WTC11 (cell line): ENCODE measurements at regions not wholly inside any gene's neighbourhood (a gene's known extent, or its start where the extent isn't known, plus 50 kb on each side); places are given as distances from the start of the nearest gene placed in this dataset.

Experiments
- ATAC-seq: fragments of 200-7000 bp; cut with Tn5 transposase; 2 replicates; pipeline ENCODE4 v1.10.0; 2021; ENCODE audit warnings: mild to moderate bottlenecking, moderate library complexity
- CTCF ChIA-PET: fragments of 300-600 bp; sonication (Branson Sonifier 250); formaldehyde crosslinking; loops from one replicate; lab custom pipeline; 2021; ENCODE audit warnings: antibody characterized with exemption; lab: Charles Lee
- POLR2A ChIA-PET: fragments of 350-600 bp; sonication (Branson Sonifier 250); formaldehyde crosslinking; loops from one replicate; lab custom pipeline; 2021; ENCODE audit warnings: antibody characterized with exemption; lab: Charles Lee
- DNase-seq: peaks from one replicate; pipeline ENCODE4 v3.0.0; 2021; ENCODE audit warnings: low spot score
- H3K27ac Mint-ChIP-seq: 2 replicates; pipeline ENCODE4 v1.8.0; 2021; ENCODE audit warnings: mixed read lengths
- H3K27me3 Mint-ChIP-seq: 2 replicates; pipeline ENCODE4 v1.8.0; 2021; ENCODE audit warnings: low read depth, mild to moderate bottlenecking, moderate library complexity, mixed read lengths
- H3K36me3 Mint-ChIP-seq: 2 replicates; pipeline ENCODE4 v1.8.0; 2021; ENCODE audit warnings: mixed read lengths
- H3K4me1 Mint-ChIP-seq: 2 replicates; pipeline ENCODE4 v1.8.0; 2022; ENCODE audit warnings: mixed read lengths
- H3K4me3 Mint-ChIP-seq: 2 replicates; pipeline ENCODE4 v1.8.0; 2021; ENCODE audit warnings: mild to moderate bottlenecking, moderate library complexity, mixed read lengths
- H3K9me3 Mint-ChIP-seq: 2 replicates; pipeline ENCODE4 v1.8.0; 2021; ENCODE audit warnings: mixed read lengths
- ARID4B ChIP-seq: sonication (generic); formaldehyde crosslinking; IDR thresholded peaks from 2 replicates; pipeline ENCODE4 v1.8.0; 2023; ENCODE audit warnings: missing genetic modification reagents, mild to moderate bottlenecking, borderline replicate concordance
- E2F5 ChIP-seq: sonication (generic); formaldehyde crosslinking; IDR thresholded peaks from 2 replicates; pipeline ENCODE4 v1.8.1; 2022; ENCODE audit warnings: mild to moderate bottlenecking, moderate library complexity, missing genetic modification reagents
- FOXP1 ChIP-seq: sonication (generic); formaldehyde crosslinking; IDR thresholded peaks from 2 replicates; pipeline ENCODE4 v1.8.0; 2022; ENCODE audit warnings: missing genetic modification reagents, mild to moderate bottlenecking, moderate library complexity, borderline replicate concordance
- GRHL2 ChIP-seq: fragments of 250-450 bp; sonication (Bioruptor Pico); IDR thresholded peaks from 2 replicates; pipeline ENCODE4 v1.8.0; 2022; ENCODE audit warnings: mild to moderate bottlenecking, moderate library complexity; ENCODE audit not compliant: insufficient replicate concordance, severe bottlenecking
- GTF2I ChIP-seq: fragments of 250-450 bp; sonication (Bioruptor Pico); conservative IDR thresholded peaks from 2 replicates; pipeline ENCODE4 v1.4.0; 2021; ENCODE audit warnings: mild to moderate bottlenecking
- HMGA2 ChIP-seq: fragments of 250-450 bp; sonication (Bioruptor Pico); IDR thresholded peaks from 2 replicates; pipeline ENCODE4 v1.4.0; 2021; ENCODE audit warnings: mild to moderate bottlenecking, moderate library complexity
- IRF1 ChIP-seq: sonication (generic); formaldehyde crosslinking; IDR thresholded peaks from 2 replicates; pipeline ENCODE4 v1.8.0; 2023; ENCODE audit warnings: missing genetic modification reagents
- MXD4 ChIP-seq: fragments of 250-450 bp; sonication (Bioruptor Pico); IDR thresholded peaks from 2 replicates; pipeline ENCODE4 v1.8.0; 2021; ENCODE audit warnings: mild to moderate bottlenecking, moderate library complexity, borderline replicate concordance
- MYBL2 ChIP-seq: sonication (generic); formaldehyde crosslinking; IDR thresholded peaks from 2 replicates; pipeline ENCODE4 v1.8.1; 2023; ENCODE audit warnings: mild to moderate bottlenecking, moderate library complexity, missing genetic modification reagents
- NFYB ChIP-seq: sonication (generic); formaldehyde crosslinking; conservative IDR thresholded peaks from 2 replicates; pipeline ENCODE4 v1.8.0; 2022; ENCODE audit warnings: low read depth, missing genetic modification reagents
- RELA ChIP-seq: sonication (generic); formaldehyde crosslinking; IDR thresholded peaks from 2 replicates; pipeline ENCODE4 v1.8.1; 2022; ENCODE audit warnings: missing genetic modification reagents, mild to moderate bottlenecking, borderline replicate concordance
- RORB ChIP-seq: fragments of 250-450 bp; sonication (Bioruptor Pico); IDR thresholded peaks from 2 replicates; pipeline ENCODE4 v1.9.0; 2021; ENCODE audit warnings: mild to moderate bottlenecking
- SMAD3 ChIP-seq: sonication (generic); formaldehyde crosslinking; IDR thresholded peaks from 2 replicates; pipeline ENCODE4 v1.8.0; 2022; ENCODE audit warnings: missing genetic modification reagents, mild to moderate bottlenecking, borderline replicate concordance
- TF ChIP-seq, protein P1 (sequence below): sonication (generic); formaldehyde crosslinking; IDR thresholded peaks from 2 replicates; pipeline ENCODE4 v1.8.1; 2022; ENCODE audit warnings: low read depth, mild to moderate bottlenecking, moderate library complexity, missing genetic modification reagents, borderline replicate concordance
- TF ChIP-seq, protein P2 (sequence below): sonication (generic); formaldehyde crosslinking; conservative IDR thresholded peaks from 2 replicates; pipeline ENCODE4 v1.8.1; 2022; ENCODE audit warnings: mild to moderate bottlenecking, missing genetic modification reagents
- TF ChIP-seq, protein P3 (sequence below): sonication (generic); formaldehyde crosslinking; IDR thresholded peaks from 2 replicates; pipeline ENCODE4 v1.8.0; 2022; ENCODE audit warnings: missing genetic modification reagents

DNA sequence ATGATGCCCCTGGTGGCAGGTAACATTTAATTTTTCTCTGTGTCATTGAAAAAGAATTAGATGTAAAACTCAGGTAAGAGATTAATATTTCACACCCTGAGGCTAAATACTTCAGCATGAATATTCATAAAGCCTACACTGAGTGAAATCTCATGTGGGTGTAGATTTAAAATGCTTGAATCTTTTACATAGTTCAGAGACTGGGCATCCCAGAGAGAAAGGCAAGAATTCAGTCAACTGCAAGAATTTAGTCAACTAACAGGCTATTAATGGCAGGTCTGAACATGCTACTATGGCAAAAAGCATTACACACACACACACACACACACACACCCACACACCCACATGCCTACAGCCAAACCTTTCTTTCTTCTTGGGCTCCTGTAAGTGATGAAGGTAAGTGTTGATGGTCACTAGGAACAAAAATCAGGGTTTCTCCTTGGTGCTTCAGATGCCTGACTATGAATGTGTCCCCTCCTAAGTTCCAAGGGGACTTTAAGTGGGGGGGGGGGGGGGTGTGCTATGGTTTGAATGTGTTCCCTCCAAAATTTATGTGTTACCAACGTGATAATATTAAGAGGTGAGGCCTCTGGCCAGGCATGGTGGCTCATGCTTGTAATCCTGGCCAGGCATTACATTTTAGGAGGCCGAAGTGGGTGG lies 63.7 kb upstream of the PSMD7 start:
- ATAC-seq (no peak), DNase-seq (no peak)
- H3K36me3 Mint-ChIP-seq: no peaks in the 10 kb centered on the region
- ChIA-PET POLR2A (no interaction called here), CTCF (interaction anchor here (0.5 to 1.4 kb wide), 9 partner anchors 8 to 1298 kb away, joined by 3 to 5 read pairs (median 3); no protein-coding TSS in a partner anchor)
- no peak overlapping the region for H3K4me3 Mint-ChIP-seq
- H3K4me1 Mint-ChIP-seq: 0 out of 2 replicates have a peak, but pooled peaks cover 4% of the 10 kb centered on the region
- H3K27me3 Mint-ChIP-seq: no peaks in the 10 kb centered on the region
- no peaks in the 10 kb centered on the region for H3K9me3 Mint-ChIP-seq
- H3K27ac Mint-ChIP-seq: no peak overlapping the region
- TF ChIP-seq MXD4 (CRISPR knock-in tag) (no peak), GTF2I (no peak), GRHL2 (CRISPR knock-in tag) (no peak), SMAD3 (CRISPR knock-in tag) (no peak), IRF1 (CRISPR knock-in tag) (no peak), FOXP1 (CRISPR knock-in tag) (no peak), NFYB (no peak)

DNA sequence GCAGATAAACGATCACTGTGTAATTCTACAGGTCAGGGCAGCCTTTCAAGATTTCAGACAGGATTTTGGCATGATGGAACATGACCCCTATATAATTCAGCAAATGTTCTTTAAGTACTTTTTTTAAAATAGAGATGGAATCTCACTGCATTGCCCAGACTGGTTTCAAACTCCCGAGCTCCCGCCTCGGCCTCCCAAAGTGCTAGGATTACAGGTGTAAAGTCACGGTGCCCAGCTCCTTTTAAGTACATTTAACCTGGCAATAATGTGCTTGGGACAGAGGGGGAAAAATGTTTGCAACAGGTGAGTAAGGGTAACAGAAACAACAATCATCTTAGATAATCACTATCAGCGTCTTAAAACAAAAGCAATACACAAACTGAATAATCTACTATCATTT lies 66.5 kb upstream of the PSMD7 start:
- no peak for TF ChIP-seq IRF1 (CRISPR knock-in tag)
- no peak for TF ChIP-seq MYBL2 (CRISPR knock-in tag)
- CTCF ChIA-PET: interaction anchor here (0.6 to 0.7 kb wide), 2 partner anchors 79 to 122 kb away, joined by 3 read pairs; no protein-coding TSS in a partner anchor
- H3K9me3 Mint-ChIP-seq: no peaks in the 10 kb centered on the region

GRCh38 chr16:74226338-74226954 lies 70.2 kb upstream of the PSMD7 start:
- Mint-ChIP-seq H3K27ac (no peak overlapping the region), H3K36me3 (no peaks in the 10 kb centered on the region), H3K4me3 (peak overlapping the region; percentile 47), H3K4me1 (peaks cover 13% of the 10 kb centered on the region), H3K27me3 (no peaks in the 10 kb centered on the region), H3K9me3 (no peaks in the 10 kb centered on the region)
- POLR2A ChIA-PET: interaction anchor here (0.5 kb wide), 1 partner anchor 335 kb away, joined by 3 read pairs; no protein-coding TSS in a partner anchor
- ATAC-seq (peak; percentile 65), DNase-seq (no peak)
- CTCF ChIA-PET: interaction anchor here (0.6 to 1.9 kb wide), 42 partner anchors 10 to 780 kb away, joined by 3 to 34 read pairs (median 4); no protein-coding TSS in a partner anchor
- TF ChIP-seq HMGA2 (CRISPR knock-in tag): no peak
- TF ChIP-seq SMAD3 (CRISPR knock-in tag): no peak
- no peak for TF ChIP-seq MXD4 (CRISPR knock-in tag)
- TF ChIP-seq E2F5 (CRISPR knock-in tag): no peak
- no peak for TF ChIP-seq RORB (CRISPR knock-in tag)
- TF ChIP-seq ARID4B (CRISPR knock-in tag): no peak
- TF ChIP-seq, protein P1, sequence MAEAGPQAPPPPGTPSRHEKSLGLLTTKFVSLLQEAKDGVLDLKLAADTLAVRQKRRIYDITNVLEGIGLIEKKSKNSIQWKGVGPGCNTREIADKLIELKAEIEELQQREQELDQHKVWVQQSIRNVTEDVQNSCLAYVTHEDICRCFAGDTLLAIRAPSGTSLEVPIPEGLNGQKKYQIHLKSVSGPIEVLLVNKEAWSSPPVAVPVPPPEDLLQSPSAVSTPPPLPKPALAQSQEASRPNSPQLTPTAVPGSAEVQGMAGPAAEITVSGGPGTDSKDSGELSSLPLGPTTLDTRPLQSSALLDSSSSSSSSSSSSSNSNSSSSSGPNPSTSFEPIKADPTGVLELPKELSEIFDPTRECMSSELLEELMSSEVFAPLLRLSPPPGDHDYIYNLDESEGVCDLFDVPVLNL (CRISPR knock-in tag): no peak
- TF ChIP-seq GTF2I: no peak
- TF ChIP-seq, protein P2, sequence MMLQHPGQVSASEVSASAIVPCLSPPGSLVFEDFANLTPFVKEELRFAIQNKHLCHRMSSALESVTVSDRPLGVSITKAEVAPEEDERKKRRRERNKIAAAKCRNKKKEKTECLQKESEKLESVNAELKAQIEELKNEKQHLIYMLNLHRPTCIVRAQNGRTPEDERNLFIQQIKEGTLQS (CRISPR knock-in tag): no peak
- no peak for TF ChIP-seq RELA (CRISPR knock-in tag)
- TF ChIP-seq, protein P3, sequence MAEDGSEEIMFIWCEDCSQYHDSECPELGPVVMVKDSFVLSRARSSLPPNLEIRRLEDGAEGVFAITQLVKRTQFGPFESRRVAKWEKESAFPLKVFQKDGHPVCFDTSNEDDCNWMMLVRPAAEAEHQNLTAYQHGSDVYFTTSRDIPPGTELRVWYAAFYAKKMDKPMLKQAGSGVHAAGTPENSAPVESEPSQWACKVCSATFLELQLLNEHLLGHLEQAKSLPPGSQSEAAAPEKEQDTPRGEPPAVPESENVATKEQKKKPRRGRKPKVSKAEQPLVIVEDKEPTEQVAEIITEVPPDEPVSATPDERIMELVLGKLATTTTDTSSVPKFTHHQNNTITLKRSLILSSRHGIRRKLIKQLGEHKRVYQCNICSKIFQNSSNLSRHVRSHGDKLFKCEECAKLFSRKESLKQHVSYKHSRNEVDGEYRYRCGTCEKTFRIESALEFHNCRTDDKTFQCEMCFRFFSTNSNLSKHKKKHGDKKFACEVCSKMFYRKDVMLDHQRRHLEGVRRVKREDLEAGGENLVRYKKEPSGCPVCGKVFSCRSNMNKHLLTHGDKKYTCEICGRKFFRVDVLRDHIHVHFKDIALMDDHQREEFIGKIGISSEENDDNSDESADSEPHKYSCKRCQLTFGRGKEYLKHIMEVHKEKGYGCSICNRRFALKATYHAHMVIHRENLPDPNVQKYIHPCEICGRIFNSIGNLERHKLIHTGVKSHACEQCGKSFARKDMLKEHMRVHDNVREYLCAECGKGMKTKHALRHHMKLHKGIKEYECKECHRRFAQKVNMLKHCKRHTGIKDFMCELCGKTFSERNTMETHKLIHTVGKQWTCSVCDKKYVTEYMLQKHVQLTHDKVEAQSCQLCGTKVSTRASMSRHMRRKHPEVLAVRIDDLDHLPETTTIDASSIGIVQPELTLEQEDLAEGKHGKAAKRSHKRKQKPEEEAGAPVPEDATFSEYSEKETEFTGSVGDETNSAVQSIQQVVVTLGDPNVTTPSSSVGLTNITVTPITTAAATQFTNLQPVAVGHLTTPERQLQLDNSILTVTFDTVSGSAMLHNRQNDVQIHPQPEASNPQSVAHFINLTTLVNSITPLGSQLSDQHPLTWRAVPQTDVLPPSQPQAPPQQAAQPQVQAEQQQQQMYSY (CRISPR knock-in tag): no peak

More for the DNA sequence above, 66.5 kb upstream of the PSMD7 start:
- DNase-seq (no peak), ATAC-seq (no peak)
- H3K4me3 Mint-ChIP-seq: no peak overlapping the region
- no peaks in the 10 kb centered on the region for H3K27me3 Mint-ChIP-seq
- H3K27ac Mint-ChIP-seq: no peak overlapping the region
- POLR2A ChIA-PET: interaction anchor here (0.7 kb wide), 1 partner anchor 53 kb away, joined by 3 read pairs; no protein-coding TSS in a partner anchor
- H3K4me1 Mint-ChIP-seq: peaks cover 13% of the 10 kb centered on the region
- no peaks in the 10 kb centered on the region for H3K36me3 Mint-ChIP-seq
